GM10266 (cell line): ENCODE measurements at regions not wholly inside any gene's neighbourhood (a gene's known extent, or its start where the extent isn't known, plus 50 kb on each side); places are given as distances from the start of the nearest gene placed in this dataset.
A peak's percentile ranks its signal among the peaks of the same experiment; 100 is the strongest.

Source experiments
- DNase-seq: peaks from one replicate; pipeline ENCODE4 v3.0.0; 2012; ENCODE audit errors: extremely low spot score
- TF ChIP-seq, protein P1 (sequence below): IDR thresholded peaks from 2 replicates; pipeline ENCODE4 v1.5.1; 2012; ENCODE audit warnings: mild to moderate bottlenecking, low read depth; ENCODE audit not compliant: control insufficient read depth, insufficient read depth; ENCODE audit errors: missing control alignments

- no peak for DNase-seq
- TF ChIP-seq, protein P1, sequence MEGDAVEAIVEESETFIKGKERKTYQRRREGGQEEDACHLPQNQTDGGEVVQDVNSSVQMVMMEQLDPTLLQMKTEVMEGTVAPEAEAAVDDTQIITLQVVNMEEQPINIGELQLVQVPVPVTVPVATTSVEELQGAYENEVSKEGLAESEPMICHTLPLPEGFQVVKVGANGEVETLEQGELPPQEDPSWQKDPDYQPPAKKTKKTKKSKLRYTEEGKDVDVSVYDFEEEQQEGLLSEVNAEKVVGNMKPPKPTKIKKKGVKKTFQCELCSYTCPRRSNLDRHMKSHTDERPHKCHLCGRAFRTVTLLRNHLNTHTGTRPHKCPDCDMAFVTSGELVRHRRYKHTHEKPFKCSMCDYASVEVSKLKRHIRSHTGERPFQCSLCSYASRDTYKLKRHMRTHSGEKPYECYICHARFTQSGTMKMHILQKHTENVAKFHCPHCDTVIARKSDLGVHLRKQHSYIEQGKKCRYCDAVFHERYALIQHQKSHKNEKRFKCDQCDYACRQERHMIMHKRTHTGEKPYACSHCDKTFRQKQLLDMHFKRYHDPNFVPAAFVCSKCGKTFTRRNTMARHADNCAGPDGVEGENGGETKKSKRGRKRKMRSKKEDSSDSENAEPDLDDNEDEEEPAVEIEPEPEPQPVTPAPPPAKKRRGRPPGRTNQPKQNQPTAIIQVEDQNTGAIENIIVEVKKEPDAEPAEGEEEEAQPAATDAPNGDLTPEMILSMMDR: no peak
These were observed 112.8 kb upstream of the BOD1 start for GRCh38 chr5:173729079-173729765.

GRCh38 chr5:173730632-173731298 is 114.3 kb upstream of the BOD1 start:
- DNase-seq: no peak
- TF ChIP-seq, protein P1: no peak

DNA sequence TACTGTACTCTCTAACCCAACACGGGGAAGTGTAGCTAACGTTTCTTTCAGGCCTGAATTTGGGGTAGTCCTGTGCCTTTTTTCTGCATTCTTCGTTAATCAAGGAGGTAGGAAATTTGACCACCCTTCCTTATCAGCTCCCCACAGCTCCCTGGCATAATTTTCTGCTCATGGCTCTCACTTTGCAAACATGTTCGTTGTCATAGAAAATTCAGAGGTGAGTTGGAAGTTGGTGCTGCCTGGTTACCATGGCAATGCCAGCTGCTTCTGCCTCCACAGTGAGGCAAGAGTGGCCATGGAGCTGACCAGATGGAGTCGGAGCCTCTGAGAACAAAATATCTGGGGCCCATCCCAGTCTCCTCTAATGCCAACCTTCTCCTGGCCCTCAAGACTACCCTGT is 116.6 kb upstream of the BOD1 start:
- DNase-seq: no peak
- TF ChIP-seq, protein P1: no peak

DNA sequence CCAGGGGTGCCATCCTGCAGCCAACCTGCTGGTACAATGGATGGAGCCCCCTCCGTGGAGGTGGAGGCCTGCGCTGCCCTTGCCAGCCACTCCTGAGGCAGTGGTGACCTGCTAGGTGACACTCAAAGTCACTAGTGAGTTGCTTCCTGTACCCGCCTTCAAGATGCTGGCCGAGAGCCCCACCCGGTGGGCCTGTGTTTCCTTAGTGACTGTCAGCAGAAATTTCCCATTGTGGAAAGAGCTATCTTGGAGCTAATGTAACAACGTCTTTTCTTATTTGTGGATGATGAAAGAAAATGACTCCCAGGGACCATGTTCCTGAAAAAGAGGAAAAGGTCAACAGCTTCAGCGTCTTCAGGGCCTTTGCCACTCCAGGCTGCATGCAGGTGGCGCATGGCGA is 117.0 kb upstream of the BOD1 start:
- TF ChIP-seq, protein P1: no peak
- DNase-seq: no peak

GRCh38 chr5:173733831-173734501 is 117.5 kb upstream of the BOD1 start:
- TF ChIP-seq, protein P1: no peak
- peak; percentile 51 for DNase-seq

DNA sequence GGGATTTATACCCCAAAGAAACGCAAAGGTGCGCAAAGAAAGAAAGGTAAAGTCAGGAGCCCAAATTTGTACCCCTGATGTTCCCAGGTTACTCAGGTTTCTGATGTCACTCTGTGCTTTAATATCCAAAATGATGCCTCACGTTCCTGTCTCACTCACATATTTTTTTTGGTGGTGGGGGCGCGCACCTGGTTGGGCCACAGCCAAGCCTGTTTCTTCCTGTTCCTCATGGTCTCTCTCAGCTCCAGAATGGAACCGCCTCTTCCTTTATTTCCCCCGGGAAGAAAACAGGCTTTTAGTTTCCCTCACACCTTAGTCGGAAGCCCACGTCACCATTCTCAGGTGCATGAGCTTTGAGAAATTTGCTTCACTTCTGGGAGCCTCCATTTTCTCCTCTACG is 118.3 kb upstream of the BOD1 start:
- TF ChIP-seq, protein P1: no peak
- DNase-seq: no peak

DNA sequence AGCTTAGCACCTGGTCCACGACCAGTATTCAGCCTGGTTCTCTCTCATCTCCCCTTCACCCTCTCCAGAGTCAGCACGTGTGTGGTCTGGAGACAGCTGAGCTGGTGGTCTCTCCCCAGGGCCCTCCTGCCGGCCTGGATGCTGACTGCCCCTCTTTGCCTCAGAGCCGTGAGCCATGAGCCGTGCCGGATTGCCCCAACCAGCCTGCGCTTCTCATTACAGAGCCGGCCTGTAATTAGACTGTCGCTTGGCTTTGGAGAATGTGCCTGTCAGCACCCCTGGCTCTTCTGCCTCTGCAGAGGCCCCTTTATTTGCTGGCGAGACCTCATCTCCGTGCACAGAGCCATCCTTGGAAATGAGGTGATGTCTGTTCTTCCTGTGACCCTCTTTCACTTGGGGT is 118.7 kb upstream of the BOD1 start:
- TF ChIP-seq, protein P1: no peak
- no peak for DNase-seq
